Smooth muscle cell (in vitro differentiated cells): ENCODE measurements at regions not wholly inside any gene's neighbourhood (a gene's known extent, or its start where the extent isn't known, plus 50 kb on each side); places are given as distances from the start of the nearest gene placed in this dataset.

Source experiments
- DNase-seq: peaks from one replicate; lab custom pipeline; 2025; ENCODE audit not compliant: unreplicated experiment; lab: John Stamatoyannopoulos, UW
- H2AFZ ChIP-seq: fragments of 200-600 bp; sonication (generic); 2 replicates; pipeline ENCODE4 v1.6.0; 2016; ENCODE audit warnings: antibody characterized with exemption, low read depth, mild to moderate bottlenecking
- H3F3A ChIP-seq: fragments of 200-600 bp; sonication (generic); 2 replicates; pipeline ENCODE4 v1.6.0; 2017; ENCODE audit warnings: antibody characterized with exemption, low read depth
- H3K27ac ChIP-seq: fragments of 200-600 bp; sonication (generic); 2 replicates; pipeline ENCODE4 v1.5.1; 2016; ENCODE audit warnings: low read depth, mild to moderate bottlenecking
- H3K27me3 ChIP-seq: fragments of 200-600 bp; sonication (generic); 2 replicates; pipeline ENCODE4 v1.6.1; 2016; ENCODE audit warnings: low read depth, mild to moderate bottlenecking
- H3K36me3 ChIP-seq: fragments of 200-600 bp; sonication (generic); 2 replicates; pipeline ENCODE4 v1.5.1; 2016; ENCODE audit warnings: low read depth
- H3K4me1 ChIP-seq: fragments of 200-600 bp; sonication (generic); 2 replicates; pipeline ENCODE4 v1.5.1; 2016; ENCODE audit warnings: low read depth
- H3K4me2 ChIP-seq: fragments of 200-600 bp; sonication (generic); 2 replicates; pipeline ENCODE4 v1.6.0; 2016; ENCODE audit warnings: mild to moderate bottlenecking
- H3K4me3 ChIP-seq: fragments of 200-600 bp; sonication (generic); 2 replicates; pipeline ENCODE4 v1.5.1; 2016; ENCODE audit warnings: mild to moderate bottlenecking
- H3K79me2 ChIP-seq: fragments of 200-600 bp; sonication (generic); 2 replicates; pipeline ENCODE4 v1.6.0; 2016; ENCODE audit warnings: low read depth, mild to moderate bottlenecking
- H3K9ac ChIP-seq: fragments of 200-600 bp; sonication (generic); 2 replicates; pipeline ENCODE4 v1.6.0; 2016; ENCODE audit warnings: low read depth
- H3K9me3 ChIP-seq: fragments of 200-600 bp; sonication (generic); replicated peaks from 2 replicates; pipeline ENCODE4 v1.5.1; 2016; ENCODE audit warnings: low read depth
- H4K20me1 ChIP-seq: fragments of 200-600 bp; sonication (generic); 2 replicates; pipeline ENCODE4 v1.6.0; 2016; ENCODE audit warnings: low read depth
- WGBS: methylation state at CpG from one replicate; pipeline ENCODE4 v1.1.7; 2016; ENCODE audit warnings: low lambda C conversion rate; 5-methylcytosine and 5-hydroxymethylcytosine counted together
- TF ChIP-seq, protein P1 (sequence below): fragments of 200-600 bp; sonication (generic); IDR thresholded peaks from 2 replicates; pipeline ENCODE4 v1.5.1; 2017; ENCODE audit warnings: borderline replicate concordance, mild to moderate bottlenecking, antibody characterized with exemption; ENCODE audit not compliant: insufficient read depth, poor library complexity, severe bottlenecking

GRCh38 chr5:4215143-4215542 is 619.5 kb downstream of the IRX1 start:
- H3F3A ChIP-seq: no peaks in the 10 kb centered on the region
- TF ChIP-seq, protein P1, sequence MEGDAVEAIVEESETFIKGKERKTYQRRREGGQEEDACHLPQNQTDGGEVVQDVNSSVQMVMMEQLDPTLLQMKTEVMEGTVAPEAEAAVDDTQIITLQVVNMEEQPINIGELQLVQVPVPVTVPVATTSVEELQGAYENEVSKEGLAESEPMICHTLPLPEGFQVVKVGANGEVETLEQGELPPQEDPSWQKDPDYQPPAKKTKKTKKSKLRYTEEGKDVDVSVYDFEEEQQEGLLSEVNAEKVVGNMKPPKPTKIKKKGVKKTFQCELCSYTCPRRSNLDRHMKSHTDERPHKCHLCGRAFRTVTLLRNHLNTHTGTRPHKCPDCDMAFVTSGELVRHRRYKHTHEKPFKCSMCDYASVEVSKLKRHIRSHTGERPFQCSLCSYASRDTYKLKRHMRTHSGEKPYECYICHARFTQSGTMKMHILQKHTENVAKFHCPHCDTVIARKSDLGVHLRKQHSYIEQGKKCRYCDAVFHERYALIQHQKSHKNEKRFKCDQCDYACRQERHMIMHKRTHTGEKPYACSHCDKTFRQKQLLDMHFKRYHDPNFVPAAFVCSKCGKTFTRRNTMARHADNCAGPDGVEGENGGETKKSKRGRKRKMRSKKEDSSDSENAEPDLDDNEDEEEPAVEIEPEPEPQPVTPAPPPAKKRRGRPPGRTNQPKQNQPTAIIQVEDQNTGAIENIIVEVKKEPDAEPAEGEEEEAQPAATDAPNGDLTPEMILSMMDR: no peak
- no peak overlapping the region for H2AFZ ChIP-seq
- no peaks in the 10 kb centered on the region for H3K79me2 ChIP-seq
- H3K4me3 ChIP-seq: no peak overlapping the region
- H3K9me3 ChIP-seq: no peaks in the 10 kb centered on the region
- H3K27ac ChIP-seq: no peak overlapping the region
- H3K36me3 ChIP-seq: no peaks in the 10 kb centered on the region
- H3K4me1 ChIP-seq: peaks cover 7% of the 10 kb centered on the region
- peaks cover 9% of the 10 kb centered on the region for H3K27me3 ChIP-seq
- H4K20me1 ChIP-seq: no peaks in the 10 kb centered on the region
- DNase-seq: no peak
- H3K4me2 ChIP-seq: no peak overlapping the region
- no peak overlapping the region for H3K9ac ChIP-seq

DNA sequence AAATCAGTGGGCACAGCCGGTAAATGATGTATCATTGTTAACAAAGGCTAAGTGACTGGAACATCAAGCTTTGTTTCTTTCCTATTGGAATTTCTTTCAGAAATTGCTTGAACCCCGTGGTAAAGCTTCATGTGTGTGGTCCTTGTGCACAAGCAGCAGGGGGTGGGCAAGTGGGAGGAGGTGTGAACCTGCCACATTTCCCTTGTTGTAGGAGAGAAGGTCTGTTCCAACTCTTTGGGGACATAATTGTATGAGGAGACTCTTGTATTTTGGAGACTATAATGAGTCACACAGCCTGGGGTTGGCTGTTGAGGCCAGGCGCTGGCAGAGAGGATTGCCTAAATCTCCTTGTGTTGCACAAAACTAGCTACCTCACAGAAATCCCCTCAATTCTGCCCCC is 620.5 kb downstream of the IRX1 start:
- no peak overlapping the region for H3K9ac ChIP-seq
- no peak overlapping the region for H3K4me2 ChIP-seq
- no peak overlapping the region for H3K4me3 ChIP-seq
- H3K36me3 ChIP-seq: no peaks in the 10 kb centered on the region
- no peak for DNase-seq
- H3F3A ChIP-seq: no peaks in the 10 kb centered on the region
- no peaks in the 10 kb centered on the region for H3K79me2 ChIP-seq
- H4K20me1 ChIP-seq: no peaks in the 10 kb centered on the region
- TF ChIP-seq, protein P1: no peak
- peaks cover 7% of the 10 kb centered on the region for H3K4me1 ChIP-seq
- no peak overlapping the region for H3K27ac ChIP-seq
- H2AFZ ChIP-seq: no peak overlapping the region
- no peaks in the 10 kb centered on the region for H3K9me3 ChIP-seq
- peaks cover 13% of the 10 kb centered on the region for H3K27me3 ChIP-seq
- 83% methylated on average over 3 of the region's 3 CpGs for WGBS

- Histone ChIP-seq H2AFZ (no peak overlapping the region), H3K4me1 (no peaks in the 10 kb centered on the region), H3K27ac (no peak overlapping the region), H3K4me3 (no peak overlapping the region), H3K79me2 (no peaks in the 10 kb centered on the region), H4K20me1 (no peaks in the 10 kb centered on the region), H3K36me3 (no peaks in the 10 kb centered on the region), H3K9me3 (no peaks in the 10 kb centered on the region), H3K27me3 (peaks cover 4% of the 10 kb centered on the region), H3K4me2 (no peak overlapping the region), H3F3A (no peaks in the 10 kb centered on the region), H3K9ac (no peak overlapping the region)
- TF ChIP-seq, protein P1: no peak
- WGBS: 95% methylated on average over 7 of the region's 7 CpGs
- no peak for DNase-seq
Observed at GRCh38 chr5:4220016-4220415, 624.4 kb downstream of the IRX1 start.

DNA sequence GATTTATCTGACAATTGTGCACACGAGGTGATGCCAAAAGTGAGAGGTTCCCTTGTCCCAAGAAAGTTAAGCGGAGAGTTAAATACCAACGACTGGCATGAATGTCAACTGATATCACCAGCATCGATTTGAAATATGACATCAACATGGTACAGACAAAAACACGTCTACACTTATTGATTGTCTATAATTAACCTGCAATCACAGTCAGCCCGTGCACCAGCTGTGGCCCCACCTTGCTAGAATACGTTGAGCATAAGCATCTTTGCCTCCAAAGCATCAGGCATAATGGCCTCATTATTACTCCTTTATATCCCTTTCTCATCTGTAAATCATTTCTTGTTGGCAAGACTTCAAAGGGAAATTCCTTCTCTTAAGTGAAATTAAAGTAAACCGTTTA is 625.4 kb downstream of the IRX1 start:
- TF ChIP-seq, protein P1: no peak
- H3K4me1 ChIP-seq: no peaks in the 10 kb centered on the region
- 80% methylated on average over 8 of the region's 8 CpGs for WGBS
- H3K36me3 ChIP-seq: no peaks in the 10 kb centered on the region
- no peaks in the 10 kb centered on the region for H3K9me3 ChIP-seq
- H3K27ac ChIP-seq: no peak overlapping the region
- no peak overlapping the region for H3K9ac ChIP-seq
- no peak overlapping the region for H3K4me2 ChIP-seq
- H3F3A ChIP-seq: no peaks in the 10 kb centered on the region
- H2AFZ ChIP-seq: no peak overlapping the region
- DNase-seq: no peak
- H4K20me1 ChIP-seq: no peaks in the 10 kb centered on the region
- H3K4me3 ChIP-seq: no peak overlapping the region
- H3K27me3 ChIP-seq: peaks cover 4% of the 10 kb centered on the region
- H3K79me2 ChIP-seq: no peaks in the 10 kb centered on the region
